HG02884 (cell line): ENCODE measurements at regions not wholly inside any gene's neighbourhood (a gene's known extent, or its start where the extent isn't known, plus 50 kb on each side); places are given as distances from the start of the nearest gene placed in this dataset.
"Not testable (repeated sequence)": the region's sequence is repeated elsewhere in the genome, so short reads cannot be mapped to it uniquely, and the experiment has no call there.

Experiments used
- ATAC-seq: cut with Tn5 transposase; IDR thresholded peaks from one replicate; pipeline ENCODE4 v1.9.1; 2021; ENCODE audit warnings: mild to moderate bottlenecking, moderate library complexity; ENCODE audit not compliant: unreplicated experiment

DNA sequence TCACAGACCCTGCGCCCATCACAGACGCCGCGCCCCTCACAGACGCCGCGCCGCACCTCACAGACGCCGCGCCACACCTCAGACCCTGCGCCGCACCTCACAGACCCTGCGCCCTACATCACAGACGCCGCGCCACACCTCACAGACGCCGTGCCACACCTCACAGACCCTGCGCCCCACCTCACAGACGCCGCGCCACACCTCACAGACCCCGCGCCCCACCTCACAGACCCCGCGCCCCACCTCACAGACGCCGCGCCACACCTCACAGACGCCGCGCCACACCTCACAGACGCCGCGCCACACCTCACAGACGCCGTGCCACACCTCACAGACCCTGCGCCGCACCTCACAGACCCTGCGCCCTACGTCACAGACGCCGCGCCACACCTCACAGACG lies 657.4 kb downstream of the TRIML1 start:
- not testable (repeated sequence) for ATAC-seq

DNA sequence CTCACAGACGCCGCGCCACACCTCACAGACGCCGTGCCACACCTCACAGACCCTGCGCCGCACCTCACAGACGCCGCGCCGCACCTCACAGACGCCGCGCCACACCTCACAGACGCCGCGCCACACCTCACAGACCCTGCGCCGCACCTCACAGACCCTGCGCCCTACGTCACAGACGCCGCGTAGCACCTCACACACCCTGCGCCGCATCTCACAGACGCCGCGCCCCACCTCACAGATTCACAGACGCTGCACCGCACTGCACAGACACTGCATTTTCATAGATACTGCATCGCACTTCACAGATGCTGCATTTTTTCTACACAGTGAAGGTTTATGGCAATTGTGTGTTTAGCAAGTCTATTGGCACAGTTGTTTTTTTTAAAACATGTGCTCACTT lies 657.8 kb downstream of the TRIML1 start:
- not testable (repeated sequence) for ATAC-seq

DNA sequence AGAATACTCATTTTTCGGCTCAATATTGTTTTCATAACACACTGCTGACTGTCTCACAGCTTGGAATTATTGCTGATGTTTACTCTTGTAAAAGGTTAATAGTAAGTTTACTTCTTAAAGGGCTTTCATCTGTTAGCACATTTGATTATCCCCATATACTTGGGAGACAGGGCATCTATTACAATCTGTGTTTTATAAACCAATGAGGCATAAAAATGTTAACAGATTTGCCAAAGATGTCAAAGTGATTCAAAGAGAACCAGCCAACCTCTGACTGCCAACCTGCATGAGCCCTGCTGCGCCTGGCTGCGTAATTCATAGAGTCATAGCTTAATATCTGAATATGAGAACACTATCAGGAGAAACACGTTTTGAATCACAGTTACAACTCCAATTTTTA lies 665.6 kb downstream of the TRIML1 start:
- ATAC-seq, result no peak

- ATAC-seq, result no peak
Observed at GRCh38 chr4:188811121-188811520, 671.9 kb downstream of the TRIML1 start.

GRCh38 chr4:188812644-188813043 lies 673.4 kb downstream of the TRIML1 start:
- ATAC-seq, result no peak

DNA sequence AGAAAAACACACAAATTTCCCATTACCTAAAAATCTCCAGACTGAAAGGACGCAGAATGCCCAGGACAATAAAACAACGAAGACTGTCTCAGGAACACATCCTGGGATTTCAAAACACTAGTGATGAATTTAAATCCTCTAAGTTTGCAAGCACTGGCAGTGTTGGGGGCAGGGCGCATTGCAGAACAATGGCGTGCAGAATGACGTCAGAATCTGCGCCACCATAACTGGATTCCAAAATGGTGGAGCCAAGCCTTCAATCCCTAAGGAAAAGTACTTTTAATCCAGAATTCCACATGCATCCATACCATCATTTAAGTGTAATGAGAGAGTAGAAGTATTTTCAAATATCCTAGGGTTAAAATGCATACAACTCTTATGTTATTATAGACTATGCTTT lies 679.1 kb downstream of the TRIML1 start:
- ATAC-seq, result no peak

GRCh38 chr4:188819233-188819632 lies 680.0 kb downstream of the TRIML1 start:
- ATAC-seq, result no peak

- ATAC-seq, result no peak
Observed at GRCh38 chr4:188821500-188821899, 682.3 kb downstream of the TRIML1 start.

DNA sequence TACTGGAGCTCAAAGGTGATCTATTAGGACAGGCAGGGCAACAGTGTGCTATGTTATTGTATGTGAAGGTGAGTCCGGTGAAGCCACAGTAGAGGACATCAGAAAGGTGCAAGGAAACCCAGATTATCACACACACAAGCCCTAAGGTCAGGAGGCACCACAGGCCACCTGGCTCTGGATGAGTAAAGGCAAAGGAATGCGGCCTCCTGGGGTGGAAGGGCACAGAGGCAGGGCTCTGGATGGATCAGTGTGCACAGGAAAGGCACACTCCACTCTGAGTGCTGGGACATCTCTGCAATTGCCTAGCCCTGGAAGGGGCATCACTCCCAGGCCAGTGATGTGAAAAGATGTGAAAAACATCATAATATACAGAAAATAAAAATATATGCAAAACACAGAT lies 683.5 kb downstream of the TRIML1 start:
- no peak for ATAC-seq

DNA sequence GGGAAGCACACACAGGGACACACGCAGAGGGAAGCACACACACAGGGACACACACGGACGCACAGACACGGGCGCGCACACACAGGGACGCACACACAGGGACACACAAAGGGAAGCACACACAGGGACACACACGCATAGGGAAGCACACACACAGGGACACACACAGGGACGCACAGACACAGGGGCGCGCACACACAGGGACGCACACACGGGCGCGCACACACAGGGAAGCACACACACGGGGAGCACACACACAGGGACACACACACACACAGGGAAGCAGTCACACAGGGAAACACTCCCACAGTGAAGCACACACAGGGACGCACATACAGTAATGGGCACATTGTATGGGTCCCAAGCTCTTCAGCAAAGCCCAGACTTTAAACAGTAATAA lies 685.3 kb downstream of the TRIML1 start:
- no peak for ATAC-seq

- no peak for ATAC-seq
Observed at GRCh38 chr4:188826393-188826792, 687.2 kb downstream of the TRIML1 start.

DNA sequence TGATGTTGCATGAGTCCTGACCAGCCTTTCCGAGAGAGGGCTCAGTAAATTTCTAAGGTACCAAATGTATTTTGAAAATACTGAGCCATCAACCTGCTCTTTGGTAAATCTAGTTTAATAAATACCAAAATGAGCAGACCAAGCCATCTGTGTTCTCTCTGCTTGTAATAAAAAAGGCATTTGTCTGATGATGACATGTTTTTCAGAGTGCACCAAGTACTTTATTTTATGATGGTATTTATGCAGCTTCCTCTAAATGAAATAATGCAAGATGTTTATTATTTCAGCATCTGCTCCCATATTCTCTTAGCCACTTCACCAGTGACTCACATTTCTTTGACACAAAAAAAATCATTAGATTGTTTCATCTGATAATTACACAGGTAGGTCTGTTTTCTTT lies 700.5 kb downstream of the TRIML1 start:
- ATAC-seq, result no peak

DNA sequence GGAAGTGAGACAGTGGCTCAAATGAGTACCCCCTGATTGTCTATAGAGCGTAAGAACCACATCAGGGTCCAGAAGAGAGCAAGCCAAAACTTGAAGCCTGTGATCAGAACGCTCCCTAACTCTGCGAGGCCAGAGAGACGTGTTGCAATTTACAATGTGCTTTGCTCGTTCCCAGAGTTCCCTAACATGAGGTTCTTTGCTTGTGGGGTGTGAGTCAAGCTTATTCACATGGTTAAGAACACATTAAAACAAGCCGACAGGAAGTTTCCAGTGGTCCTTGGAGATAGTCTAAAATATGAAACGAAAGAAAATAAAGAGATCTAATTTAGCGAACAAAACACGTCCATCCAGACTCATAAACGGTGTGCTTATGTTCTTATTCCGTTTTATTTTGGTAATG lies 702.3 kb downstream of the TRIML1 start:
- ATAC-seq, result no peak

- no peak for ATAC-seq
Observed at GRCh38 chr4:188854436-188854835, 715.2 kb downstream of the TRIML1 start.

DNA sequence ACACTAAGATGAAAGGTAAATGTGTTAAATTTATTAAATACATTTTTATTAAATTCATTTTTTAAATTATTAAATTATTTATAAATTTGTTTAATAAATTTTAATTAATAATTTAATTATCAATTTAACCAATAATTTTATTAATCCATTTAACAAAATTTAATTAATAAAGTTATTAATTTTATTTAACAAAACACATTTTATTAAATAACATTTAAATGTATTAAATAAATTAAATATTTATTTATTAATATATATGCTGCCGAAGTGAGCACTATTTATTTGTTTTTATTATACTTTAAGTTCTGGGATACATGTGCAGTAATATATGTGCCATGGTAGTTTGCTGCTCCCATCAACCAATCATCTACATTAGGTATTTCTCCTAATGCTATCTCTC lies 719.5 kb downstream of the TRIML1 start:
- no peak for ATAC-seq

DNA sequence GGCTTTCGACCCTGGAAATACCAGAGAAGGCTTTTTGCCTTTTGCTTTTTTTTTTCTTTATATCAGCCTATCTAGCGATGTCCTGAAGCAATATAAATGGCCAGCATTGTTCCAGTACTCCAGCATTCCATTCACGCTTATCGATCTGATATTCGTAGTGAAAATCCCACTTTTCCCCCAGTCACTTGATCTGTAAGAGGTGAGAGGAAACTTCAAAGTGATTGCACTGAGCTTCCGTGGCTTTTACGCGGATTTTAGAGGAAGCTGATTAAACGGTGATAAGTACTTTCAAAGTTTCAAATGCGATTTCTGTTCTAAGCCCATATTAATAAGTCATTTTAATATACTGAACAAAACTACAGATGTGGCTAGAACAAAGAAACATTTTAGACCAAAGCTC lies 725.5 kb downstream of the TRIML1 start:
- ATAC-seq, result no peak

GRCh38 chr4:188867796-188868195 lies 728.6 kb downstream of the TRIML1 start:
- no peak for ATAC-seq

- ATAC-seq, result no peak
Observed at GRCh38 chr4:188869581-188869980, 730.3 kb downstream of the TRIML1 start.

DNA sequence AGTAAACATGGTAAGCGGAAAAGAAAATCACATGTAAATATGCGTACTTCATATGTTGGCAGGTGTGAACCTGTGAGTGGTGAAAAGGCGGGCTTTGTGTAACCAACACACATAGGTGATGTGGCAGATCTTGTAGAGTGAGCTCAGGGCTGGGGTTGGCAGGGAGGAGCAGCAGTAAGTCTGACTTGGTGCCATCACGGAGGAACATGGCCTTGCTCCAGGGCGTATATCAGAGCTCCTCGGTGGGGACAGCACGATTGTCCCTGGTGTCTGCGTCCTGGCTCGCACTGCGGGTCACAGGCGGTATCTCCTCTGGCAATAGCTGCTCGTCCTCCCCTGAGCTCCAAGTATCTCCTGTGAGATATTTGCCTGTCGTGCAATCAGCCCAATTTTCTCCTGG lies 733.6 kb downstream of the TRIML1 start:
- no peak for ATAC-seq

DNA sequence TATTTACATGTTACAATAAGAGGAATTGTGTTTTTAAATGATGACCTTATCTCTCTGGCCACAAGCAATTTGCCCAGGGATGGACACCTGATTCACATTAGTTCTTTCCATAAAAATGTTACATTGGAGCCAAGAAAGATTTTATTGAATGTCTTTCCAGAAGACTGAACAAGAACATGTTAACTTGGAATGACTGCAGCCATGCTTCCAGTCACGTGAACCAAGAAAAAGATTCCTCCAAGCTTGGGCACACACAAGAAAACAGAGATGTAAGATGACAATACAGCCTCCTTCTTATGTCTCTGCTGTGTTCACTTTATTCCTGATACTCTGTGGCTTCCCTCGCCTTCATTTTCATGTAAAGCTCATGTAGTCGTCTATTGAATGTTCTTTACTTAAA lies 737.6 kb downstream of the TRIML1 start:
- no peak for ATAC-seq

- no peak for ATAC-seq
Observed at GRCh38 chr4:188879598-188879997, 740.4 kb downstream of the TRIML1 start.

- no peak for ATAC-seq
Observed at GRCh38 chr4:188887905-188888304, 748.7 kb downstream of the TRIML1 start.

DNA sequence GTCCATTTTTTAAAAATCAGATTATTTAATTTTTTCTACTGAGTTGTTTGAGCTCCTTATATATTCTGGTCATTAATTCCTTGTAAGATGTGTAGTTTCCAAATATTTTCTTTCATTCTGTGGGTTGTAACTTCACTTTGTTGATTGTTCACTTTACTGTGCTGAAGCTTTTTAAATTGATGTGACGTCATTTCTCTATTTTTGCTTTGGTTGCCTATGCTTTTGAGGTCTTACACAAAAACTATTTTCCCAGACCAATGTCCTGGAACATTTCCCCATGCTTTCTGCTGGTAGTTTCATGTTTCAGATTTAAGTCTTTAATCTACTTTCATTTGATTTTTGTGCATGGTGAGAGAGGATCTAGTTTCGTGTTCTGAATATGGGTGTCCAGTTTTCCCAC lies 753.6 kb downstream of the TRIML1 start:
- no peak for ATAC-seq

GRCh38 chr4:188903986-188904385 lies 764.7 kb downstream of the TRIML1 start:
- no peak for ATAC-seq
